Mucosa of rectum (tissue), 2 donors: ENCODE measurements at regions not wholly inside any gene's neighbourhood (a gene's known extent, or its start where the extent isn't known, plus 50 kb on each side); places are given as distances from the start of the nearest gene placed in this dataset.
"Not testable (repeated sequence)": the region's sequence is repeated elsewhere in the genome, so short reads cannot be mapped to it uniquely, and the experiment has no call there.

Experiments
- H3K27ac ChIP-seq, 2 donors: one replicate each; pipeline ENCODE4 v1.7.0; 2013; ENCODE audit warnings: inconsistent platforms in 2 of 2, low read depth in 2 of 2, low read length in 2 of 2
- H3K27me3 ChIP-seq, 2 donors: one replicate each; pipeline ENCODE4 v1.7.0; 2013; ENCODE audit warnings: low read length in 2 of 2; ENCODE audit not compliant: control insufficient read depth in 2 of 2, insufficient read depth in 2 of 2
- H3K36me3 ChIP-seq, 2 donors: one replicate each; pipeline ENCODE4 v1.7.0; 2013; ENCODE audit warnings: low read length in 2 of 2; ENCODE audit not compliant: control insufficient read depth in 2 of 2, insufficient read depth in 2 of 2
- H3K4me1 ChIP-seq, 2 donors: one replicate each; pipeline ENCODE4 v1.7.0; 2013; ENCODE audit warnings: low read length in 2 of 2, mild to moderate bottlenecking in 1 of 2; ENCODE audit not compliant: control insufficient read depth in 2 of 2, insufficient read depth in 2 of 2
- H3K4me3 ChIP-seq, 2 donors: one replicate each; pipeline ENCODE4 v1.7.0; 2013; ENCODE audit warnings: low read length in 2 of 2
- H3K9ac ChIP-seq, 2 donors: one replicate each; pipeline ENCODE4 v1.7.0; 2013; ENCODE audit warnings: low read length in 2 of 2, low read depth in 1 of 2, mild to moderate bottlenecking in 1 of 2
- H3K9me3 ChIP-seq, 2 donors: one replicate each; pipeline ENCODE4 v1.7.0; 2013; ENCODE audit warnings: low read length in 2 of 2; ENCODE audit not compliant: control insufficient read depth in 2 of 2
- donor health status: healthy.
- donor health status: Normal muscosa, but diverticular disease.

- not testable (repeated sequence) for H3K36me3 ChIP-seq, H3K4me3 ChIP-seq, H3K27me3 ChIP-seq, H3K4me1 ChIP-seq, H3K27ac ChIP-seq, H3K9ac ChIP-seq, H3K9me3 ChIP-seq
Measured at GRCh38 chr20:30899370-30900079, 357.9 kb upstream of the DEFB115 start.

GRCh38 chr20:30900080-30900719, 357.3 kb upstream of the DEFB115 start:
- H3K36me3 ChIP-seq, H3K27me3 ChIP-seq, H3K4me1 ChIP-seq, H3K9ac ChIP-seq, H3K4me3 ChIP-seq, H3K27ac ChIP-seq, H3K9me3 ChIP-seq: not testable (repeated sequence)

GRCh38 chr20:30905231-30905630, 352.2 kb upstream of the DEFB115 start:
- not testable (repeated sequence) for H3K27ac ChIP-seq, H3K27me3 ChIP-seq, H3K9me3 ChIP-seq, H3K4me3 ChIP-seq, H3K36me3 ChIP-seq, H3K4me1 ChIP-seq, H3K9ac ChIP-seq

GRCh38 chr20:30910937-30911725, 346.3 kb upstream of the DEFB115 start:
- no peak overlapping the region for H3K9ac ChIP-seq
- no peak overlapping the region for H3K4me3 ChIP-seq
- H3K9me3 ChIP-seq: no peaks in the 10 kb centered on the region
- H3K4me1 ChIP-seq: no peaks in the 10 kb centered on the region
- H3K27me3 ChIP-seq: no peaks in the 10 kb centered on the region
- H3K36me3 ChIP-seq: no peaks in the 10 kb centered on the region
- no peak overlapping the region for H3K27ac ChIP-seq

GRCh38 chr20:30911832-30912660, 345.4 kb upstream of the DEFB115 start:
- not testable (repeated sequence) for H3K4me3 ChIP-seq

GRCh38 chr20:30912661-30913026, 344.8 kb upstream of the DEFB115 start:
- not testable (repeated sequence) for H3K9me3 ChIP-seq, H3K27ac ChIP-seq, H3K4me3 ChIP-seq

More at GRCh38 chr20:30911832-30912660, 345.4 kb upstream of the DEFB115 start:
- H3K4me1 ChIP-seq, H3K27ac ChIP-seq, H3K9me3 ChIP-seq, H3K27me3 ChIP-seq, H3K9ac ChIP-seq, H3K36me3 ChIP-seq: not testable (repeated sequence)

GRCh38 chr20:30916404-30916803, 341.1 kb upstream of the DEFB115 start:
- H3K4me3 ChIP-seq, H3K9ac ChIP-seq, H3K27me3 ChIP-seq, H3K9me3 ChIP-seq, H3K4me1 ChIP-seq, H3K27ac ChIP-seq, H3K36me3 ChIP-seq: not testable (repeated sequence)

More at GRCh38 chr20:30912661-30913026, 344.8 kb upstream of the DEFB115 start:
- not testable (repeated sequence) for H3K36me3 ChIP-seq, H3K9ac ChIP-seq, H3K27me3 ChIP-seq, H3K4me1 ChIP-seq

- Histone ChIP-seq H3K27ac (no peak overlapping the region), H3K9me3 (peaks cover 0 to 4% of the 10 kb centered on the region in 2 donors), H3K27me3 (no peaks in the 10 kb centered on the region), H3K4me1 (no peaks in the 10 kb centered on the region), H3K36me3 (no peaks in the 10 kb centered on the region), H3K9ac (no peak overlapping the region), H3K4me3 (no peak overlapping the region)
Measured at GRCh38 chr20:30919514-30920188, 337.8 kb upstream of the DEFB115 start.

- no peak overlapping the region for H3K4me3 ChIP-seq
- no peak overlapping the region for H3K9ac ChIP-seq
Measured at GRCh38 chr20:30921286-30922071, 336.0 kb upstream of the DEFB115 start.

More at GRCh38 chr20:30921286-30922071, 336.0 kb upstream of the DEFB115 start:
- H3K27me3 ChIP-seq: no peaks in the 10 kb centered on the region
- H3K9me3 ChIP-seq: peaks cover 0 to 4% of the 10 kb centered on the region in 2 donors
- no peak overlapping the region for H3K27ac ChIP-seq
- no peaks in the 10 kb centered on the region for H3K36me3 ChIP-seq
- no peaks in the 10 kb centered on the region for H3K4me1 ChIP-seq
